OCI-LY3 (cell line): ENCODE measurements at regions not wholly inside any gene's neighbourhood (a gene's known extent, or its start where the extent isn't known, plus 50 kb on each side); places are given as distances from the start of the nearest gene placed in this dataset.

Source experiments
- H2AFZ ChIP-seq: fragments of 200-600, 300-600 bp; shearing (Covaris generic); 2 replicates; pipeline ENCODE4 v1.6.0; 2014; ENCODE audit warnings: antibody characterized with exemption, low read depth, low read length
- H3K27ac ChIP-seq: fragments of 200-600, 300-600 bp; sonication (generic); 2 replicates; pipeline ENCODE4 v1.5.1; 2014; ENCODE audit warnings: mild to moderate bottlenecking, low read length, moderate library complexity, mixed read lengths
- H3K27me3 ChIP-seq: fragments of 200-600, 300-600 bp; sonication (generic); 2 replicates; pipeline ENCODE4 v1.6.1; 2014; ENCODE audit warnings: low read depth, low read length, mixed read lengths
- H3K36me3 ChIP-seq: fragments of 200-600, 300-600 bp; sonication (generic); replicated peaks from 2 replicates; pipeline ENCODE3; 2014; ENCODE audit warnings: low read depth, low read length, mixed read lengths
- H3K4me1 ChIP-seq: fragments of 300-600, 200-600 bp; sonication (generic); 2 replicates; pipeline ENCODE4 v1.6.1; 2014; ENCODE audit warnings: low read length, mixed read lengths
- H3K4me2 ChIP-seq: fragments of 200-600, 300-600 bp; sonication (generic); 2 replicates; pipeline ENCODE4 v1.6.1; 2014; ENCODE audit warnings: low read length, mixed read lengths
- H3K4me3 ChIP-seq: fragments of 300-600, 200-600 bp; sonication (generic); 2 replicates; pipeline ENCODE4 v1.5.1; 2014; ENCODE audit warnings: antibody characterized with exemption, mild to moderate bottlenecking, low read length, moderate library complexity
- H3K79me2 ChIP-seq: fragments of 300-600, 200-600 bp; shearing (Covaris generic); 2 replicates; pipeline ENCODE4 v1.6.1; 2014; ENCODE audit warnings: mild to moderate bottlenecking, low read length, mixed read lengths
- H3K9ac ChIP-seq: fragments of 300-600, 200-600 bp; shearing (Covaris generic); 2 replicates; pipeline ENCODE4 v1.6.0; 2014; ENCODE audit warnings: mild to moderate bottlenecking, low read length, moderate library complexity
- H3K9me3 ChIP-seq: fragments of 200-600, 300-600 bp; shearing (Covaris generic); 2 replicates; pipeline ENCODE4 v1.6.1; 2014; ENCODE audit warnings: low read length, mixed read lengths; ENCODE audit not compliant: insufficient read depth
- H4K20me1 ChIP-seq: fragments of 200-600, 300-600 bp; sonication (generic); 2 replicates; pipeline ENCODE4 v1.6.1; 2016; ENCODE audit warnings: low read length, mixed read lengths; ENCODE audit not compliant: insufficient read depth
- EZH2phosphoT487 ChIP-seq: fragments of 200-600 bp; shearing (Covaris generic); IDR thresholded peaks from 2 replicates; pipeline ENCODE4 v1.6.1; 2018; ENCODE audit warnings: antibody characterized with exemption, mixed run types, low read depth
- TF ChIP-seq, protein P1 (sequence below): fragments of 200-600, 300-600 bp; sonication (generic); IDR thresholded peaks from 2 replicates; pipeline ENCODE4 v1.5.1; 2014; ENCODE audit warnings: antibody characterized with exemption, low read length, low read depth

GRCh38 chr12:128190614-128191013 lies 76.4 kb upstream of the TMEM132C start:
- Histone ChIP-seq H3K4me1 (no peaks in the 10 kb centered on the region), H4K20me1 (no peaks in the 10 kb centered on the region), H3K27ac (no peak overlapping the region), H3K27me3 (no peaks in the 10 kb centered on the region), H3K4me2 (no peak overlapping the region), H3K9me3 (no peaks in the 10 kb centered on the region), H3K9ac (no peak overlapping the region), H3K36me3 (no peaks in the 10 kb centered on the region), H3K4me3 (no peak overlapping the region), H3K79me2 (no peaks in the 10 kb centered on the region), H2AFZ (no peak overlapping the region)
- TF ChIP-seq, protein P1, sequence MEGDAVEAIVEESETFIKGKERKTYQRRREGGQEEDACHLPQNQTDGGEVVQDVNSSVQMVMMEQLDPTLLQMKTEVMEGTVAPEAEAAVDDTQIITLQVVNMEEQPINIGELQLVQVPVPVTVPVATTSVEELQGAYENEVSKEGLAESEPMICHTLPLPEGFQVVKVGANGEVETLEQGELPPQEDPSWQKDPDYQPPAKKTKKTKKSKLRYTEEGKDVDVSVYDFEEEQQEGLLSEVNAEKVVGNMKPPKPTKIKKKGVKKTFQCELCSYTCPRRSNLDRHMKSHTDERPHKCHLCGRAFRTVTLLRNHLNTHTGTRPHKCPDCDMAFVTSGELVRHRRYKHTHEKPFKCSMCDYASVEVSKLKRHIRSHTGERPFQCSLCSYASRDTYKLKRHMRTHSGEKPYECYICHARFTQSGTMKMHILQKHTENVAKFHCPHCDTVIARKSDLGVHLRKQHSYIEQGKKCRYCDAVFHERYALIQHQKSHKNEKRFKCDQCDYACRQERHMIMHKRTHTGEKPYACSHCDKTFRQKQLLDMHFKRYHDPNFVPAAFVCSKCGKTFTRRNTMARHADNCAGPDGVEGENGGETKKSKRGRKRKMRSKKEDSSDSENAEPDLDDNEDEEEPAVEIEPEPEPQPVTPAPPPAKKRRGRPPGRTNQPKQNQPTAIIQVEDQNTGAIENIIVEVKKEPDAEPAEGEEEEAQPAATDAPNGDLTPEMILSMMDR, result peak; percentile 43
- no peak for TF ChIP-seq EZH2phosphoT487

DNA sequence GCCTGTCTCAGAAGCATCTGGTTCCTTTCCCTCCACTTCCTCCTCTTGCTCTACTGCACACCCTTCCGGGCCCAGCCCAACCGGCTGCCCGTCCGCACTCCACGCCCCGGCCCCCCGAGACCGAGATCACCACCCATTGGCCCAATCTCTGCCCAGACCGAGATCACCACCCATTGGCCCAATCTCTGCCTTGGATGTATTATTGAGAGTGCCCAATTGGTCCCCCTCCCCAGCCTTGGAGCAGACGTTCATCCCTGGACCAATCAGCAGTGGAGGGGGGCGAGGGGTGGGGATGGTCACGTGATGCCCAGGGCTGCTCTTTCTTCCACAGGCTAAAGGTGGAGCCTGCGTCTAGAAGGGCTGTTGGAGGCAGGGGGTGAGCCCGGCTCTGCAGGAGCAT lies 75.6 kb upstream of the TMEM132C start:
- no peak overlapping the region for H3K27ac ChIP-seq
- no peaks in the 10 kb centered on the region for H3K9me3 ChIP-seq
- H3K27me3 ChIP-seq, result no peaks in the 10 kb centered on the region

DNA sequence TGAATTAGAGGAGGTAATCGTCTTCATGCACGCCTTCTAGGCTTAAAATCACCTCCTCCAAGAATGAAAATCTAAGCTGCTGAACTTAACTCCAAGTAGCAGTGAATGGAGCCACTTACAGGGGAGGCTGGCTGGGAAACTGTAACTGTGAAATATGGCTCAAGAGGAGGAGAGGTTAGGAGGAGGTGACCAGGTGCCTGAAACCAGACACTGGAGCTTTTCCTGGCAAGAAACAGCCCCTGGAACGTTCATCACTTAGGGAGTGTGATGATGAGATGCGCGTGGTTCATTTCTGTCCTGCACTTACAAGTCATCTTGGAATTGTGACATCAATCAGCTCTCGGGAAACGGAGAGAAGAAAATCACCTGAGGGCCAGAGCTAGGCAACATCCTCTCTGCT lies 62.3 kb upstream of the TMEM132C start:
- H3K4me3 ChIP-seq, result no peak overlapping the region
- H3K9me3 ChIP-seq, result no peaks in the 10 kb centered on the region
- no peaks in the 10 kb centered on the region for H3K36me3 ChIP-seq
- H3K9ac ChIP-seq, result no peak overlapping the region
- H3K27me3 ChIP-seq, result no peaks in the 10 kb centered on the region
- no peaks in the 10 kb centered on the region for H3K79me2 ChIP-seq
- TF ChIP-seq, protein P1, result no peak
- H3K4me2 ChIP-seq, result no peak overlapping the region
- H2AFZ ChIP-seq, result no peak overlapping the region
- H3K27ac ChIP-seq, result no peak overlapping the region
- no peaks in the 10 kb centered on the region for H3K4me1 ChIP-seq
- H4K20me1 ChIP-seq, result no peaks in the 10 kb centered on the region

More for the DNA sequence above, 75.6 kb upstream of the TMEM132C start:
- Histone ChIP-seq H3K4me3 (no peak overlapping the region), H3K4me1 (no peaks in the 10 kb centered on the region), H4K20me1 (no peaks in the 10 kb centered on the region), H3K4me2 (no peak overlapping the region), H3K79me2 (no peaks in the 10 kb centered on the region), H2AFZ (no peak overlapping the region), H3K36me3 (no peaks in the 10 kb centered on the region), H3K9ac (no peak overlapping the region)
- TF ChIP-seq, protein P1, result no peak
- TF ChIP-seq EZH2phosphoT487, result no peak

DNA sequence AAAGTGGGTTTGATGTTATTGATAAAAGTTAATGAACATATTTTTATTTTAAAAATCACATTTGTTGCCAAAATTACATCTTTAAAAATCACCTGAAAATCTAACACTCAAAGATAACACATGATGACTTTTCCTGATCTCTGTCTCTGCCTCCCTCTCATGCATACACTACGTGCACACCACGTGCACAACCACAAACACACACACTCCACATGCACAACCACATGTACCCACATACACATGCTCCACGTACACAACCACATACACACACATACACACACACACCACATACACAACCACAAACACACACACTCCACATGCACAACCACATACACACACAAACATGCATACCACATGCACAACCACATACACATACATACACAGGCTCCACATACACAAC lies 61.8 kb upstream of the TMEM132C start:
- TF ChIP-seq EZH2phosphoT487, result no peak
- TF ChIP-seq, protein P1, result no peak
- no peaks in the 10 kb centered on the region for H3K27me3 ChIP-seq
- H3K9me3 ChIP-seq, result no peaks in the 10 kb centered on the region
- H4K20me1 ChIP-seq, result no peaks in the 10 kb centered on the region
- no peak overlapping the region for H2AFZ ChIP-seq
- no peaks in the 10 kb centered on the region for H3K79me2 ChIP-seq
- H3K9ac ChIP-seq, result no peak overlapping the region
- no peaks in the 10 kb centered on the region for H3K4me1 ChIP-seq
- no peak overlapping the region for H3K4me3 ChIP-seq
- H3K27ac ChIP-seq, result no peak overlapping the region
- no peaks in the 10 kb centered on the region for H3K36me3 ChIP-seq
- no peak overlapping the region for H3K4me2 ChIP-seq
